NB4 (cell line): ENCODE measurements at regions not wholly inside any gene's neighbourhood (a gene's known extent, or its start where the extent isn't known, plus 50 kb on each side); places are given as distances from the start of the nearest gene placed in this dataset.

Experiments
- CTCF ChIP-seq: IDR thresholded peaks from one replicate; pipeline ENCODE4 v1.5.1; 2012; ENCODE audit warnings: low read depth, low read length
- MYC ChIP-seq: IDR thresholded peaks from 2 replicates; pipeline ENCODE4 v1.6.1; 2011; ENCODE audit warnings: low read depth, low read length
- POLR2A ChIP-seq: IDR thresholded peaks from 2 replicates; pipeline ENCODE4 v1.6.1; 2011; ENCODE audit warnings: mild to moderate bottlenecking; ENCODE audit not compliant: insufficient read length; ENCODE audit errors: extremely low read depth

GRCh38 chr18:22001912-22002487 is 167.4 kb upstream of the GATA6 start:
- TF ChIP-seq POLR2A (no peak), CTCF (no peak), MYC (no peak)
